Astrocyte of the spinal cord (primary cell): ENCODE measurements at regions not wholly inside any gene's neighbourhood (a gene's known extent, or its start where the extent isn't known, plus 50 kb on each side); places are given as distances from the start of the nearest gene placed in this dataset.
A peak's percentile ranks its signal among the peaks of the same experiment; 100 is the strongest.

Source experiments
- DNase-seq: peaks from one replicate; pipeline ENCODE4 v3.0.0; 2011; ENCODE audit warnings: low read depth, low spot score
- H3K4me3 ChIP-seq: 2 replicates; pipeline ENCODE4 v1.5.1; 2011; ENCODE audit warnings: low read depth, mild to moderate bottlenecking, low read length, moderate library complexity
- in situ Hi-C: cut with HindIII; loops from 2 replicates; pipeline ENCODE4 v1.10.0; 2017; ENCODE audit warnings: low sequenced_read_pairs
- TF ChIP-seq, protein P1 (sequence below): IDR thresholded peaks from 2 replicates; pipeline ENCODE4 v1.5.1; 2012; ENCODE audit warnings: low read depth, mild to moderate bottlenecking, low read length, inconsistent platforms

DNA sequence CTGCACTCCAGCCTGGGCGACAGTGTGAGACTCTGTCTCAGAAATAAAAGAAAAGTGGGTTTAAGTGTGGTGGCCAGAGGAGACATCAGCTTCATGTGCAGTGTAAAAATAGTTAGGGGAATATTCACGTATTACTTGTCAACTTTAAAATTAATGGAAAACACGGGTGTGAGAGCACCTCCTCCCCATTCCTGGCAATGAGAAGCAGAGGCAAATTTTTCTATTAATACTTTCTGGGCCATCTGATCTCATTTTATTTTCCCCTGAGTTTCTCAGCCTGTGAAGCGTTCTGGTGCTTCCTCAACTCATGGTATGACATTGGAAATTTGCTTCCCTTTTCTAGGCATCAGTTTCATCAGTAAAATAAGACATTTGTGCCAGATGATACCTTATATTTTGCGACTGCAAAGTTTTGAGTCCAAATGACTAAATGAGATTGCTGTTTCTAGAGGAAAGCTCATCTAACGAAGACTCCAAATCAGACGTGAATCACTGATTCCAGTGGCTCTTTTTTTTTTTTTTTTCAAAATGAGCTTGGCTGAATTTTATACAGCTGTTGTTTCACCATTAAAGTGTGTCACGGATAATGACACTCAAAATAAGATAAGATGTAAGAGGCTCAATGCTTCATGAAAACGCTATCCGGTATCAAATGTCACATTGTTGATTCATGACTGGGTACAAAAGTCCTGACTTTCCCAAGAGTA lies 104.6 kb downstream of the MSX2 start:
- DNase-seq, result no peak
- no peak overlapping the region for H3K4me3 ChIP-seq
- in situ Hi-C loops, result no loop called here
- TF ChIP-seq, protein P1, sequence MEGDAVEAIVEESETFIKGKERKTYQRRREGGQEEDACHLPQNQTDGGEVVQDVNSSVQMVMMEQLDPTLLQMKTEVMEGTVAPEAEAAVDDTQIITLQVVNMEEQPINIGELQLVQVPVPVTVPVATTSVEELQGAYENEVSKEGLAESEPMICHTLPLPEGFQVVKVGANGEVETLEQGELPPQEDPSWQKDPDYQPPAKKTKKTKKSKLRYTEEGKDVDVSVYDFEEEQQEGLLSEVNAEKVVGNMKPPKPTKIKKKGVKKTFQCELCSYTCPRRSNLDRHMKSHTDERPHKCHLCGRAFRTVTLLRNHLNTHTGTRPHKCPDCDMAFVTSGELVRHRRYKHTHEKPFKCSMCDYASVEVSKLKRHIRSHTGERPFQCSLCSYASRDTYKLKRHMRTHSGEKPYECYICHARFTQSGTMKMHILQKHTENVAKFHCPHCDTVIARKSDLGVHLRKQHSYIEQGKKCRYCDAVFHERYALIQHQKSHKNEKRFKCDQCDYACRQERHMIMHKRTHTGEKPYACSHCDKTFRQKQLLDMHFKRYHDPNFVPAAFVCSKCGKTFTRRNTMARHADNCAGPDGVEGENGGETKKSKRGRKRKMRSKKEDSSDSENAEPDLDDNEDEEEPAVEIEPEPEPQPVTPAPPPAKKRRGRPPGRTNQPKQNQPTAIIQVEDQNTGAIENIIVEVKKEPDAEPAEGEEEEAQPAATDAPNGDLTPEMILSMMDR, result no peak

DNA sequence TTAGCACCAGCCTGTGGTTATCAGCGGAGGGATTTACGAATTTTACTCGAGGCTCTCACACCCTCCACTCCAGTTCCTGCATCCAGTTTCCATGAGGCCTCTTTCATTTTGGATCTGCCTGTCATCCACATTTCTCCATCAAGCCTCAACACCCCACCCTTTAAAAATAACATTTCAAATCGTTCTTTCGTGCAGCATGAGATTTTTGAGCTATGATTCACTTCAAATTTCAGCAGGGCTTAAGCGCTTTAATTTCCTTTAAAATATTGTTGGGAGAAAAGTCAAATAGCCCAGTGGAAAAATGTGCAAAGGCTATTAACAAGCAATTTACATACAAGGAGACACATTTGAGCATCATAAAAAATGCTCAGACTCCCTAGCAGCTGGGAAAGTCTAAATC lies 103.2 kb downstream of the MSX2 start:
- DNase-seq, result peak; percentile 31
- H3K4me3 ChIP-seq, result no peak overlapping the region
- TF ChIP-seq, protein P1, result no peak
- in situ Hi-C loops, result no loop called here

DNA sequence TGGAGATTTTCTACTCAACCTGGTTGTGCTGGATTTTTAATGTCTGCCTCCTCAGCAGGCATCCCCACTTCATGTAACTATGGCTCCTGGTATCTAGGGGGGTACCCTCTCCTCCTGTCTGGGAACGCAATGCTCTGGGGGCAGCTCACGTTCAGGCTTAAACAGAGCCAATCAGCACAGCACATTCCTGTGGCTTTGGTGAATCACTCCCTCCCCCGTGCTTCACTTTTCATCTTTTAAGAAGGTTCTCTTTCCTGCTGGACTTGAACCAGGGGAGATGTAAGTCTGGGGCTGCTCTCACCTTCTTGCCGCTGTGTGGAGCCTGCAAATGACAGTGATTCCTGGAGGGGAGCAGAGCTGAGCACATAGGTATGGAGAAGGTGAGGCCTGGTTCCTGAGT lies 101.2 kb downstream of the MSX2 start:
- in situ Hi-C loops, result no loop called here
- no peak overlapping the region for H3K4me3 ChIP-seq
- TF ChIP-seq, protein P1, result no peak
- peak; percentile 55 for DNase-seq

DNA sequence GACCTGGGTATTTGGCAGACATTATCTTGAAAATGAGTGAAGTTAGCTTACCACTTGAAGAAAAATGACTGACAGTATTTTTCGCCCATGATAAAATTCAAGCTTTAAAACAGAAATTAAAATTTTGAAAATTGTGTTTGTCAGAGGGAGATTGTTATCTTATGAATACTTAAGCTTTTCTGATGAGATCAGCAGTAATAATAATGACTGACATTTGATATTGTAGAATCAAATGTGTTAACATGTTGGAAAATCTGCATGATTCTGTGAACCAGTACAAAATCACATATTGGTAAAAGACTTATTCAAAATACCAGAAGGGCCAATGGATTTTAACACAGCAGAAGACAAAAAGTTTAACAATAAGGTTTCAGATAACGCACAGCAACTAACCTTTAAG lies 94.0 kb downstream of the MSX2 start:
- DNase-seq, result no peak
- TF ChIP-seq, protein P1, result no peak
- in situ Hi-C loops, result no loop called here
- no peak overlapping the region for H3K4me3 ChIP-seq

GRCh38 chr5:174817610-174818009 lies 93.2 kb downstream of the MSX2 start:
- TF ChIP-seq, protein P1, result no peak
- no peak overlapping the region for H3K4me3 ChIP-seq
- DNase-seq, result no peak
- in situ Hi-C loops, result no loop called here

GRCh38 chr5:174816858-174817257 lies 92.5 kb downstream of the MSX2 start:
- DNase-seq, result no peak
- in situ Hi-C loops, result no loop called here
- TF ChIP-seq, protein P1, result peak; percentile 38
- H3K4me3 ChIP-seq, result no peak overlapping the region
